ENCODE measurements at regions not wholly inside any gene's neighbourhood (a gene's known extent, or its start where the extent isn't known, plus 50 kb on each side); places are given as distances from the start of the nearest gene placed in this dataset.

GRCh38 chr4:59655996-59656395 is 1544.1 kb upstream of the ADGRL3 start:
- BruUV-seq (replicated peaks) = no TSS peak
- Histone ChIP-seq H3K27me3 (ENCODE audit: low read length) (no peaks in the 10 kb centered on the region), H3K27ac (ENCODE audit: low read length) (no peak overlapping the region), H3K9me2 (replicated peaks; ENCODE audit: low read length) (no peaks in the 10 kb centered on the region), H3F3A (ENCODE audit: low read length, unreplicated experiment) (no peaks in the 10 kb centered on the region), H3K4me3 (ENCODE audit: low read length) (no peak overlapping the region), H3K79me2 (ENCODE audit: low read length) (no peaks in the 10 kb centered on the region), H3K36me3 (ENCODE audit: low read depth, low read length) (no peaks in the 10 kb centered on the region), H4K20me1 (ENCODE audit: low read length) (no peaks in the 10 kb centered on the region), H3K9me3 (ENCODE audit: low read length) (no peaks in the 10 kb centered on the region), H3K9ac (ENCODE audit: low read length) (no peak overlapping the region), H2AFZ (ENCODE audit: low read length) (0 out of 2 replicates have a peak overlapping the region, but pooled peaks have one; percentile 6), H3K4me1 (ENCODE audit: insufficient read depth, low read length) (peaks cover 7% of the 10 kb centered on the region; the same call in 1 of the 2 replicates), H3K4me2 (ENCODE audit: low read length) (0 out of 2 replicates have a peak overlapping the region, but pooled peaks have one; percentile 6)
- POLR2A ChIA-PET (ENCODE audit: unreplicated experiment) = interaction anchor here (0.6 kb wide), 1 partner anchor 1102 kb away, joined by 4 read pairs; no protein-coding TSS in a partner anchor
- TF ChIP-seq CTCF (conservative IDR thresholded peaks at IDR 0.05; ENCODE audit: low read depth, low read length) = no peak
- no peak for TF ChIP-seq EZH2 (IDR thresholded peaks at IDR 0.05; ENCODE audit: low read length, unreplicated experiment)
- no peak for TF ChIP-seq EZH2phosphoT487 (IDR thresholded peaks at IDR 0.05; ENCODE audit: borderline replicate concordance, low read length)
- DNase-seq (peak; percentile 64), ATAC-seq (peak; percentile 48)
- CTCF ChIA-PET = no interaction called here
- intact Hi-C loops (cut with micrococcal nuclease) = no loop called here

- Histone ChIP-seq H3K9ac (ENCODE audit: low read length) (no peak overlapping the region), H3F3A (ENCODE audit: low read length, unreplicated experiment) (no peaks in the 10 kb centered on the region), H3K9me3 (ENCODE audit: low read length) (no peaks in the 10 kb centered on the region), H4K20me1 (ENCODE audit: low read length) (no peaks in the 10 kb centered on the region), H3K79me2 (ENCODE audit: low read length) (no peaks in the 10 kb centered on the region), H2AFZ (ENCODE audit: low read length) (no peak overlapping the region), H3K36me3 (ENCODE audit: low read depth, low read length) (no peaks in the 10 kb centered on the region), H3K4me3 (ENCODE audit: low read length) (no peak overlapping the region), H3K27ac (ENCODE audit: low read length) (no peak overlapping the region), H3K27me3 (ENCODE audit: low read length) (no peaks in the 10 kb centered on the region), H3K4me1 (ENCODE audit: insufficient read depth, low read length) (no peaks in the 10 kb centered on the region), H3K4me2 (ENCODE audit: low read length) (no peak overlapping the region), H3K9me2 (replicated peaks; ENCODE audit: low read length) (no peaks in the 10 kb centered on the region)
- CTCF ChIA-PET = no interaction called here
- BruUV-seq (replicated peaks) = no TSS peak
- intact Hi-C loops (cut with micrococcal nuclease) = no loop called here
- ATAC-seq (no peak), DNase-seq (no peak)
- TF ChIP-seq EZH2phosphoT487 (IDR thresholded peaks at IDR 0.05; ENCODE audit: borderline replicate concordance, low read length) (no peak), CTCF (conservative IDR thresholded peaks at IDR 0.05; ENCODE audit: low read depth, low read length) (no peak), EZH2 (IDR thresholded peaks at IDR 0.05; ENCODE audit: low read length, unreplicated experiment) (no peak)
- POLR2A ChIA-PET (ENCODE audit: unreplicated experiment) = no interaction called here
Measured at GRCh38 chr4:59664771-59665170, 1535.4 kb upstream of the ADGRL3 start.

GRCh38 chr4:59666645-59667044 is 1533.5 kb upstream of the ADGRL3 start:
- Histone ChIP-seq H3F3A (ENCODE audit: low read length, unreplicated experiment) (no peaks in the 10 kb centered on the region), H3K9me2 (replicated peaks; ENCODE audit: low read length) (no peaks in the 10 kb centered on the region), H3K79me2 (ENCODE audit: low read length) (no peaks in the 10 kb centered on the region), H3K9ac (ENCODE audit: low read length) (no peak overlapping the region), H2AFZ (ENCODE audit: low read length) (no peak overlapping the region), H3K36me3 (ENCODE audit: low read depth, low read length) (no peaks in the 10 kb centered on the region), H3K4me3 (ENCODE audit: low read length) (no peak overlapping the region), H3K4me1 (ENCODE audit: insufficient read depth, low read length) (no peaks in the 10 kb centered on the region), H3K9me3 (ENCODE audit: low read length) (no peaks in the 10 kb centered on the region), H4K20me1 (ENCODE audit: low read length) (no peaks in the 10 kb centered on the region), H3K27me3 (ENCODE audit: low read length) (no peaks in the 10 kb centered on the region), H3K27ac (ENCODE audit: low read length) (no peak overlapping the region), H3K4me2 (ENCODE audit: low read length) (no peak overlapping the region)
- no TSS peak for BruUV-seq (replicated peaks)
- intact Hi-C loops (cut with micrococcal nuclease) = no loop called here
- TF ChIP-seq CTCF (conservative IDR thresholded peaks at IDR 0.05; ENCODE audit: low read depth, low read length) (no peak), EZH2phosphoT487 (IDR thresholded peaks at IDR 0.05; ENCODE audit: borderline replicate concordance, low read length) (no peak), EZH2 (IDR thresholded peaks at IDR 0.05; ENCODE audit: low read length, unreplicated experiment) (no peak)
- POLR2A ChIA-PET (ENCODE audit: unreplicated experiment) = no interaction called here
- no peak for ATAC-seq
- CTCF ChIA-PET = no interaction called here
- DNase-seq = no peak

Data from PC-3 (cell line).